ENCODE measurements at regions not wholly inside any gene's neighbourhood (a gene's known extent, or its start where the extent isn't known, plus 50 kb on each side); places are given as distances from the start of the nearest gene placed in this dataset.

- intact Hi-C loops (cut with DNase I; ENCODE audit: low total_unique reads) (no loop called here), in situ Hi-C loops (cut with MboI; ENCODE audit: low pct_ligation_motif_present in 1 of 4, low pct_unique_long_range_greater_than_20kb in 1 of 4, low sequenced_read_pairs in 3 of 4) (no loop called here)
- WGBS, 2 donors (ENCODE audit: low coverage in 1 of 2) = 85 to 93% methylated on average over 2 to 4 of the region's 4 CpGs
- H3K9me3 ChIP-seq = no peaks in the 10 kb centered on the region
- TF ChIP-seq POLR2A (IDR thresholded peaks at IDR 0.05) = no peak
- no peak for TF ChIP-seq POLR2AphosphoS5 (IDR thresholded peaks at IDR 0.05)
- TF ChIP-seq EP300 (IDR thresholded peaks at IDR 0.05; ENCODE audit: low read depth) = no peak
- TF ChIP-seq, protein P1, sequence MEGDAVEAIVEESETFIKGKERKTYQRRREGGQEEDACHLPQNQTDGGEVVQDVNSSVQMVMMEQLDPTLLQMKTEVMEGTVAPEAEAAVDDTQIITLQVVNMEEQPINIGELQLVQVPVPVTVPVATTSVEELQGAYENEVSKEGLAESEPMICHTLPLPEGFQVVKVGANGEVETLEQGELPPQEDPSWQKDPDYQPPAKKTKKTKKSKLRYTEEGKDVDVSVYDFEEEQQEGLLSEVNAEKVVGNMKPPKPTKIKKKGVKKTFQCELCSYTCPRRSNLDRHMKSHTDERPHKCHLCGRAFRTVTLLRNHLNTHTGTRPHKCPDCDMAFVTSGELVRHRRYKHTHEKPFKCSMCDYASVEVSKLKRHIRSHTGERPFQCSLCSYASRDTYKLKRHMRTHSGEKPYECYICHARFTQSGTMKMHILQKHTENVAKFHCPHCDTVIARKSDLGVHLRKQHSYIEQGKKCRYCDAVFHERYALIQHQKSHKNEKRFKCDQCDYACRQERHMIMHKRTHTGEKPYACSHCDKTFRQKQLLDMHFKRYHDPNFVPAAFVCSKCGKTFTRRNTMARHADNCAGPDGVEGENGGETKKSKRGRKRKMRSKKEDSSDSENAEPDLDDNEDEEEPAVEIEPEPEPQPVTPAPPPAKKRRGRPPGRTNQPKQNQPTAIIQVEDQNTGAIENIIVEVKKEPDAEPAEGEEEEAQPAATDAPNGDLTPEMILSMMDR (IDR thresholded peaks at IDR 0.05) = no peak
- no peak for DNase-seq
- H3K36me3 ChIP-seq = no peaks in the 10 kb centered on the region
- no peaks in the 10 kb centered on the region for H3K27me3 ChIP-seq
- no peak overlapping the region for H3K4me3 ChIP-seq
- H3K4me1 ChIP-seq = peaks cover 0 to 9% (median 3%) of the 10 kb centered on the region in 4 donors
- H3K27ac ChIP-seq = no peak overlapping the region
Measured at GRCh38 chr1:182256931-182257330, 134.7 kb downstream of the GLUL start.

DNA sequence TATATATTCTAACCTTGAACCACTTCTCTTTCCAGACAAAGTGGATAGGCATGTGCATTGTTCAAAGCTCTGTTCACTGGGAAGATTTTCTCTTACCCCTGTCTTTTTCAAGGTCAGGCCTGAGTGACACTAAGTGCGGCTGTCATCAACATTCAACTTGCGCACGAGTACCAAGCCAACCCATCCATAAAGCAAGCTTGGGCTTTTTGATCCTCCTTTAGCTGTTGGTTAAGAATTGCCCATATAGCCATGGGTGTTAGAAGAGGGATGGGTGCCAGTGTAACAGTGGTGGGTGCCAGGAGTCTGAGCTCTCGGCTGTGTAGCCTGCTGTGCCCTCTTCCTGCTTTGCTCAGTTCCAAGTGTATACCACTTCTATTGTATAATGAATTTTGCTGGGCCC is 136.1 kb downstream of the GLUL start:
- WGBS, 2 donors (ENCODE audit: low coverage in 1 of 2) = 40 to 94% methylated on average over 1 to 4 of the region's 4 CpGs
- no peaks in the 10 kb centered on the region for H3K9me3 ChIP-seq
- H3K27me3 ChIP-seq = no peaks in the 10 kb centered on the region
- intact Hi-C loops (cut with DNase I; ENCODE audit: low total_unique reads) (no loop called here), in situ Hi-C loops (cut with MboI; ENCODE audit: low pct_ligation_motif_present in 1 of 4, low pct_unique_long_range_greater_than_20kb in 1 of 4, low sequenced_read_pairs in 3 of 4) (no loop called here)
- TF ChIP-seq POLR2AphosphoS5 (IDR thresholded peaks at IDR 0.05) (no peak), EP300 (IDR thresholded peaks at IDR 0.05; ENCODE audit: low read depth) (no peak), POLR2A (IDR thresholded peaks at IDR 0.05) (no peak)
- TF ChIP-seq, protein P1 (IDR thresholded peaks at IDR 0.05) = no peak
- peaks cover 0 to 9% (median 3%) of the 10 kb centered on the region in 4 donors for H3K4me1 ChIP-seq
- no peaks in the 10 kb centered on the region for H3K36me3 ChIP-seq
- DNase-seq = no peak
- no peak overlapping the region for H3K27ac ChIP-seq
- no peak overlapping the region for H3K4me3 ChIP-seq

DNA sequence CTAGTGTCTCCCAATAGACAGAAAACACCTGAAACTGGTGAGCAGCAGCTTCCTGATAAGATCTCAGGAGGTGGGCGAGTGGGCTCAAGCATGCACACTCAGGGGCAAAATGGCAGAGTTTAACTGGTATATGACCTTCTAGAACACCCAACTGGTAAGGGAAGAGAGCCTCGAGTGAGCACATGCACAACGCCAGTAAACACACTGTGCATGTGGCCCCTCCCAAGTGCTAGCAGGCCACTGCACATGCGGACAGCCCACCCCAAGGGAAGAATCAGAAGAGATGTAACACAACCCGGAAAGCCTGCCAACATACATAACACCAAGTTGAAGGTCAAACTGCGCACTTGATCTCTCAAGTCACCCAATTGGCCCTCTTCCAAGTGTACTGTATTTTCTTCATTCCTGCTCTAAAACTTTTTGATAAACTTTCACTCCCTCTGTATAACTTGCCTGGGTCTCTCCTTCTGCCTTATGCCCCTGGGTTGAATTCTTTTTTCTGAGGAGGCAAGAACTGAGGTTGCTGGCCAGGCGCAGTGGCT is 138.2 kb downstream of the GLUL start:
- H3K27me3 ChIP-seq = no peaks in the 10 kb centered on the region
- TF ChIP-seq, protein P1 (IDR thresholded peaks at IDR 0.05) = no peak
- TF ChIP-seq EP300 (IDR thresholded peaks at IDR 0.05; ENCODE audit: low read depth) = no peak
- no peak for TF ChIP-seq POLR2A (IDR thresholded peaks at IDR 0.05)
- TF ChIP-seq POLR2AphosphoS5 (IDR thresholded peaks at IDR 0.05) = no peak
- intact Hi-C loops (cut with DNase I; ENCODE audit: low total_unique reads) = no loop called here
- no peak overlapping the region for H3K4me3 ChIP-seq
- H3K27ac ChIP-seq = no peak overlapping the region
- peaks cover 0 to 8% (median 6%) of the 10 kb centered on the region in 4 donors for H3K4me1 ChIP-seq
- H3K36me3 ChIP-seq = no peaks in the 10 kb centered on the region
- 83 to 94% methylated on average over 7 of the region's 7 CpGs for WGBS, 2 donors (ENCODE audit: low coverage in 1 of 2)
- H3K9me3 ChIP-seq = no peaks in the 10 kb centered on the region
- DNase-seq = no peak
- in situ Hi-C loops (cut with MboI; ENCODE audit: low pct_ligation_motif_present in 1 of 4, low pct_unique_long_range_greater_than_20kb in 1 of 4, low sequenced_read_pairs in 3 of 4) = no loop called here

GRCh38 chr1:182251561-182251960 is 140.0 kb downstream of the GLUL start:
- no peak for DNase-seq
- in situ Hi-C loops (cut with MboI; ENCODE audit: low pct_ligation_motif_present in 1 of 4, low pct_unique_long_range_greater_than_20kb in 1 of 4, low sequenced_read_pairs in 3 of 4) (no loop called here), intact Hi-C loops (cut with DNase I; ENCODE audit: low total_unique reads) (no loop called here)
- no peaks in the 10 kb centered on the region for H3K36me3 ChIP-seq
- no peaks in the 10 kb centered on the region for H3K9me3 ChIP-seq
- no peak overlapping the region for H3K27ac ChIP-seq
- WGBS, 2 donors (ENCODE audit: low coverage in 1 of 2) = 83 to 89% methylated on average over 1 of the region's 1 CpG
- H3K4me3 ChIP-seq = no peak overlapping the region
- no peaks in the 10 kb centered on the region for H3K27me3 ChIP-seq
- H3K4me1 ChIP-seq = peaks cover 0 to 9% (median 8%) of the 10 kb centered on the region in 4 donors
- no peak for TF ChIP-seq EP300 (IDR thresholded peaks at IDR 0.05; ENCODE audit: low read depth)
- TF ChIP-seq, protein P1 (IDR thresholded peaks at IDR 0.05) = no peak
- TF ChIP-seq POLR2A (IDR thresholded peaks at IDR 0.05) = no peak
- no peak for TF ChIP-seq POLR2AphosphoS5 (IDR thresholded peaks at IDR 0.05)
